Daoy (cell line): ENCODE measurements at regions not wholly inside any gene's neighbourhood (a gene's known extent, or its start where the extent isn't known, plus 50 kb on each side); places are given as distances from the start of the nearest gene placed in this dataset.

ENCODE experiments used
- DNase-seq: peaks from one replicate; pipeline ENCODE4 v3.0.0-alpha.2; 2015; ENCODE audit warnings: low read depth

DNA sequence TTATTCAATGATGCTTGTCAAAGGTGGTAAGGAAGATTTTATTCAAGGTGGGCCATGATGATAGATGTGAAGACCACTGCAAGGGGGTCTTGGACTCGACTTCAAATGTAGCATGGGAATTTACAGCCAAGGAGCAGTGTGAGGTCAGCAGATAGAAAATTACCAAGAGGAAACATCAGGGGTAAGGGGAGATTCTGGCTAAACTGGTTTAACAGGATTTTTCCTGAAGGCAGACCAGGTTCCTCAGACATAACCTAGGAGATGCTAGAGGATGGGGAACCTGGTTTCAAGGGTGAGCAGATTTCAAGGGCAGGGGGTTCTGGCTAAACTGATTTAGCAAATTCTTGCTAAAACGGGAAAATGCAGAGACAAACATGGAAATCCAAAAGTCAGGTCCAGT is 464.9 kb downstream of the TAFA4 start:
- no peak for DNase-seq

DNA sequence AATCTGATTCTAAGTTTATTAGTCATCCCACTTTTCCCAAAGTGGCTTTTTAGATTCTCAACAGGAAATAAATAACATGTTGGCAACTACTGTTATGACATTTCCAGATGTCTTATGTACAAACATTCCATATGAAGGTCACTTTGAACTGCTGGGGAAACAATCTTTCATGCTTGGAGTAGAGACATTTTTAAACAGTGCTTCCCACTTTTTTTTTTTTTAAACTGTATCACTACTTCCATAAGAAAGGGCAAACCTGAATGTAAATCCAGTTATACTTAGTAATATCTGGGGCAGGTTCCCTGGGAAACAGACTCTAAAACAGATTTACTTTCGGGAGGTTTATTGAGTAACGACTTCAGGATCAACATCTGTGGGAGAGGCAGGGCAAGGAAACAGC is 473.8 kb downstream of the TAFA4 start:
- no peak for DNase-seq

DNA sequence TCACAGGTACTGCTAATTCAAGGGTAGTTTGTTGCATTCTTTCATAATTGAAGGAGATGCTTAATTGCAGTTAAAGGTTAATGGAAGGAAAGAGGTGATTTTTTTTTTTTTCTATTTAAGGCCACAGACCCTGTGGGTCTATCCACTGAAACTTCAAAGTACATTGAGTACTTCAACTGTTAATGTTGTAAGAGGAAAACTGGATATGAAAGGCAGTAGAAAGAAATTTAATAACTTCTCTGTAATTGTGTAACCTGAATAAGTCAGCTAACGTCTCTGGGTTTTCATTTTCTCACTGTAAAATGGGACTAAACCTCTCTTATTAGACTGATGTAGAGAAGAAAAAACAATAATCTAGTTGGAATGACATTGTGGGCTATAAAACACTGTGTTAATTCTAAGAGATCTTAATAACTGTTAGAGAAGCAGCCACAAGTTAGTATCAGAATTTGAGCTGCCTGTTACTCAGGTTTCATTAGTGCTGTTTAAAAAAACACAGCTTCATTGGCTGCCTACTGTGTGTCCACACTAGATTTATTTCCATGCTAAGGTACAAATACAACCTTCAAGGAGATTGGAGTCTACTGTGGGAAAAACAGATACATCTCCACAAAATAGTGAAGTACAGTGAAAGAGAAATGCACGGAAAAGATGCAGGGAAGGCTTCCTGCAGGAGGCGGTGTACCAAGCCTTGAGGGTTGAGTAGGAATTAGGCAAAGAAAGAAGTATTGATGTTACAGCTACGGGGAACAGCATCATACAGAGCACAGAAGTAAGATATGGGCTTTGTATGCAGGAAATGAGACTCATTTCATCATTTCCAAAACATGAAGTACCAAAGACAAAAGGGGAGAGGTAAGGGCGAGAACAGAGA is 483.6 kb downstream of the TAFA4 start:
- no peak for DNase-seq

DNA sequence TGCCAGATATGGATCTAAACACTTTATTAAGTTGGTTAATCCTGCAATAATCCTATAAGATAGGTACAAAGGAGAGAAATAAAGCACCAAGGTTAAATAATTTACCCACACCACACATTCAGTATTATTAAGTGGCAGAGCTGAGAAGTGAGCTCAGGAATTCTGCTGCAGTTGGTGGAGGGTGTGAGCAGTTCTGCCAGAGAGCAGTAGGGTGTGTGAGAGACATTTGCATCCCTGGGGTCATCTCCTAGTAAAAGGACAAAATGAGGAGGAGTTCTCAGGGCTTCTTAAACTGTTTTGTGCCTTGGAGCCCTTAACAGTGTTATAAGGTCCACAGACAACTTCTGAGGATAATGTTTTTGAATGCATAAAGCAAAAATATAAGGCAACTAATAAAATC is 484.5 kb downstream of the TAFA4 start:
- DNase-seq = no peak

DNA sequence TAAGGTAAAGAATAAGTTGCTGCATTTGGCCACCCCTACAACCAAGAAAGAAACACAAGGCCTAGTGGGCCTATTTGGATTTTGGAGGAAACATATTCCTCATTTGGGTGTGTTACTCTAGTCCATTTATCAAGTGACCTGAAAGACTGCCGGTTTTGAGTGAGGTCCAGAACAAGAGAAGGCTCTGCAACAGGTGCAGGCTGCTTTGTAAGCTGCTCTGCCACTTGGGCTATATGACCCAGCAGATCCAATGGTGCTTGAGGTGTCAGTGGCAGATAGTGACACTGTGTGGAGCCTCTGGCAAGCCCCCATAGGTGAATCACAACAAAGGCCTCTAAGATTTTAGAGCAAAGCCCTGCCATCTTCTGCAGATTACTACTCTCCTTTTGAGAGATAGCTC is 491.3 kb downstream of the TAFA4 start:
- no peak for DNase-seq

DNA sequence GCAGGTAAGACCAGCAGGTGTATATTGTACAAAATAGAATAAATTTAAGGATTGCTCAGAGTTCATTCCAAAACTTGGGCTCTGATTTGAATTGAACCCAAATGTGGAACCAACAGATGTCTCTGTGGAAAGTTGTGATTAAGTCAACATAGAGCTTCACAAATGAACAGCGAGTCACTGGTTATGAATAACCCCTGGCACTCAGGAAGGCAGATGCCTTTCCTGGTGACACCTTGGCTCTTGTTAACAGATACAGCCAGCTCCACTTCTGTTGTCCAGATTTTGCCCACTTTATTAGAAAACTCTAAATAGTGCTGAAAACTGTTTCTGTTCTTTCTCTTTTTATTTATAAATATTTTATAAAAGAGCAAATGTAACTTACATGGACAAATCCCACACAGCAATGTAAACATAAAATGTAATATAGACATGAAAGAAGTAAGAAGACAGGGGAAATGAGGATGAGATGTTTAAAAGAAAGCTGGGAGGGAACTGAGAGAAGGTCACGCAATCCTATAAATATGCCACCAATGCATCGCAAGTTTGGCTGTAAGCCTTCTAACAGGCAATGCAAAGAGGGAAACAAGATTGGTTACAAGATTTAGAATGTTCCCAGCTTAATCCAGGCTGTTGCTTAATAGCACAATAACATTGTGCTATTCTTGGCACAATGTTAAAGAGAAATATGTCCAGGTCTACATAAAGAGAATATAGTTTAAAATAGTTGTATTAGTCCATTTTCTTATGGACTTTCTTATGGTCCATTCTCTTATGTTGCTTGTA is 495.5 kb downstream of the TAFA4 start:
- no peak for DNase-seq

DNA sequence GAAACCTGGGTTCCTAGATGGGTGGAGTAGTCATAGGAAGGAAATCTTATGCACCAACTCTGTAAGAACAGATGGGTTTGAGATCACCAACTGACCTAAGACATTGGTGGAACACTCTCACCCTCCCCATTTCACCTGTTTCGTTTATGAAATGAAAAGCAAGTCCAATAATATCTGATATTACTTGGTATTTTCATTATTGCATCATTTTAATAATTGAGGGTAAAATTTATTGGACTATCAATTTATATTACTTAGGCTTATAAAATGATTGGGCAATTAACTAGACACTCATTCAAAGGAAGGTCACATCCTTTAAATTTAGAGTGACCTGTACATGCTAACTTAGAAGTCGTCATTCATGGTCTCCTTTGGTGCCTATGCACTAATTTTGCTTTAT is 503.9 kb downstream of the TAFA4 start:
- no peak for DNase-seq

DNA sequence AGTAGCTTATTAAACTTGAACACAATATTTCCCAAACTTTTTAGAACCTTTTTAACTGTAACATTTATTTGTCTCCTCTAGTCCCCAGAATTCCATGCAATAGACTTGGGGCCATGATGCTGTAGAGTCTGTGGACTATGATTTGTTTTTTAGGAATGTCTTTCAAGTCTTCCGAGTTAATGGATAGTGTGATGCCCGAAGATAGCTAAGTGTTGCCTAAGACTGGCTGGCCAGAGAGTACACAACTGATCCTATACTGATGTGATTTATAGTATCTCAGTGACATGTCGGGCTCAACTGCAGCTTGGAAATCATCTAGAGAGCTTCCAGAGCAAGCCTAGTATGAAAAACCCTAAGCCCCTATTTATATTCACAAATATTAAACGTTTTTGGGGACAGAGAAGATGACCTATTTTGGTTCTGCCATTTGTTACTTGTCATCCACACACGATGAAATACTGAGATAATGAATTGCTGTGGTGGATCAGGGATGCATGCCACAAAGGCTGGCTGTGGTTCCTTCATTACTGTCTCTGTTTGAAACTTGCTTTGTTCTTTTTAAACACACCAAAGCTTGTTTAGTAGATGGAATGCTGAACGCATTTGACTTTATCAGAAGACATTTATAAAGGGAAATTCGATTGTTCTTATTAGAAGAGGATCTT is 507.4 kb downstream of the TAFA4 start:
- no peak for DNase-seq

DNA sequence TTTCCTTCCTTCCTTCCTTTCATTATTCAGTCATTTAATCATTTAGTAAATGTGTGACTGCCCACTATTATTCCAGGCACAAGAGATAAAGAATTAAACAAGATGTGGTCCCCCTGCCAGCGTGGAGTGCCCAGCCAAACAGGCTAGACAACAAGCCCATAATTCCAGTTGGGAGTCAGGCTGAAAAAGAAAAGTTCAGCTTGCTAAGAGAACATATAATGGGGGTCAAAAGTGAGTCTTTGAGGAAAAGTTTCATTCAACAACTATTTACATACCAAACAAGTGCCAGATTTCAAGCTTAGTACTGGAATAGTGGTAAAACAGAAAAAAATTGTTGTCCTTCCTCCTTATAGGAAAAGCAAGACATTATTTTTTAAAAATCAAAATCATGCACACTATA is 523.7 kb downstream of the TAFA4 start:
- no peak for DNase-seq

DNA sequence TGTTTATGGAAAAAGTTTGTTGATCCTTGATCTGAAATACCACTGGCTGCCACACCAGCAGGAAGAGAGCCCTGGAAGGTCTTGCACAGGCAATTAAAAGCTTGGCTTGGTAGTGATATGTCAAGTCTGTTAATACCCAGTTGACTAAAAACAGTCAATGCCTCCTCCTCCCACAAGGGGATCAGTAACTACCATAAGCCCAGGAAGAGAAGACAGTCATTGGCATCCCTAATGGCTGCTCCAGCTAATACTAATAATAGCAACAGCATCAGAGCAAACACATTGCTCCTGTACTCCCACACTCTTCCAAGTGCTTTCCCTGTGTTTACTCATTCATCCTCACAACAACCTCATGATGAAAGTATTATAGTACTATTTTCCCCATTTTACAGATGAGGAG is 528.6 kb downstream of the TAFA4 start:
- no peak for DNase-seq

DNA sequence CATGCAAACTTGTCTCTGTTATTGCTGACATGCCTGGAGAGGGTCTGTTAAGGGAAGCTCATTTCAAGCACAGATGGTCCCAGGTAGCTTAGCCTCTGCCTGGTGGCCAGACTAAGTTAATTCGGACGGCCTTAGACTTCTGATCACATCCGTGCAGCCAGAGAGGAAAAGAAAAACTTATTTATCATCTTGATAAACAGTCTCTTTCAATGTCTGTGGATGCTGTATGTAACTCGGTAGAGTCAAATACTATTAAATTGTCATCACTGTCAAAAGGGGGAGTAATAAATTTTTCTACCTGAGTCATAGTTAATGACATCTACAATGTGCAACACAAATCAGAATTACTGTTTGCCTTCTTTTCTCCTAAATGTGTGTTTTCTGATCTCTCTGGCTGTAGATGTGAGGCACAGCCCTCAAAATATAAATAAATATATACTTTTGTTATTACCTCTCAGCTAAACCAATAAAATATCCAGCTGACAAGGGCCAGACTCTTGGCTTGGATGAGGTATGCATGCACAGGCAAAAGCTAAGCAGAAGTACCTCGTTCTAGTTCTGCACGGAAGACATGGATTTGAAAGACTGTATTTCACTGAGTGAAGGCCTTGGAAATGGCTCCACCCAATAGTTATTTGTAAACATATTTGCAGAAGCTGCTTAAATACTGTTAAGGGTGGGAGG is 530.0 kb downstream of the TAFA4 start:
- DNase-seq = no peak

DNA sequence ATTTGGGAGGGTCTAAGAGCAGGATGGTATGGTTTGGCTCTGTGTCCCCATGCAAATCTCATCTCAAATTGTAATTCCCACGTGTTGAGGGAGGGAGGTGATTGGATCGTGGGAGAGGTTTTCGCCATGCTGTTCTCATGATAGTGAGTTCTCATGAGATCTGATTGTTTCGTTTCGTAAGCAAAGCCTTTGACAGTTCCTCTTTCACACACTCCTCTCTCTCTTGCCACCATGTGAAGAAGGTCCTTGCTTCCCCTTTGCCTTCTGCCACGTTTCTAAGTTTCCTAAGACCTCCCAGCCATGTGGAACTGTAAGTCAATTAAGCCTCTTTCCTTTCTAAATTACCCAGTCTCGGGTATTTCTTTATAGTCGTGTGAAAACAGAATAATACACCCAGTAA is 553.7 kb downstream of the TAFA4 start:
- DNase-seq = no peak

DNA sequence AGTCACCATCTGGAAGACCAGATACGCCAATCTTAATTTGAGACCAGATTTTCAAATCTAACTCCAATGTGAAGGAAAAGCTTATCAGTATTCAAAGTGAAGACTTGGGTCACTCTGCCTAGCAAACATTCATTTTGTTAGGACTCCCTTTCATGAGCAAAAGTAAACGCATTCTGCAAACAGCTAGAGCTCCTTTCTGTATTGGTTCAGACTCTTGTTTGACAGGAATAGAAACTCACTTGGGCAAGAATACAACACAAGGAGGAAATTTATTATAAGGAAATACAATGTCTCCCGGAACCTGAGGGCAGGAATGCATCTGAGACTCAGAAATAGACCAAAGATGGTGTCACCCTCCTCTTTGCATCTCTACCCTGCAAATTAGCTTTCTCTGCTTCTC is 558.6 kb downstream of the TAFA4 start:
- no peak for DNase-seq

DNA sequence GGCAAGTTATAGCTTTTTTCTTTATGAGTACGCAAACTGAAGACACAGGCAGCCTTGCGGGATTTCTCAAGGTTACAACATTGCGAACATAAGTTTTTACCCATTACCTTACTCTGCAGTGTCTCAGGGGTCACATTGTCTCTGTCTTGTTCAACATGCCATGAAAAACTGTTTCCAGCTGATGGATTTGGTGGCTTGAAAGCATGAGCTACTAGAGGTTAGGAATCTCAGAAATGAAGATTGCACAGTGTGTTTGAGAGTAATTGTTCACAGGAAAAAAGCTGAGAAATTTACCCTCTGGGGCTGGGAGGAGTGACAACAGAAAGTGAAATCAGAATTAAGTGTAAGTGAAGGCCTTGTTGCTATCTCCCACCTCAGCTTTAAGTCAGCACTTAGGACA is 568.6 kb downstream of the TAFA4 start:
- no peak for DNase-seq

DNA sequence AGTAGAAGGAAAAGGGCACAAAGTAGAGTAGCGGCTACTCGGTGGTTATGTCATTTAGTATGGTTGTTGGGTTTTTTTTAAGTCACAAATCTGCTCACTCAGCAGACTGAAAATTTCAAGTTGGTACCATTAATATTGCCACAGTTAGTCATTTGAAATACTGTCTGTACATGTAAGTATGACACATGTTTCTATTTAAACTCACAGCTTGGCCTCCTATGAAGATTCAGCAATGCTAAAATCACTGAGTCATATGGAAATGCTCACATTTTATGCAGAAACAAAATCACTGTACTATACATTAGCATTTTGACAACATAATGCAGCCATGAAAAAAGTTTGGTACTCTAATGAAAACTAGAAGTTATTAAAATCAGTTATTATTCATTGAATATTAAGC is 571.9 kb downstream of the TAFA4 start:
- DNase-seq = no peak

DNA sequence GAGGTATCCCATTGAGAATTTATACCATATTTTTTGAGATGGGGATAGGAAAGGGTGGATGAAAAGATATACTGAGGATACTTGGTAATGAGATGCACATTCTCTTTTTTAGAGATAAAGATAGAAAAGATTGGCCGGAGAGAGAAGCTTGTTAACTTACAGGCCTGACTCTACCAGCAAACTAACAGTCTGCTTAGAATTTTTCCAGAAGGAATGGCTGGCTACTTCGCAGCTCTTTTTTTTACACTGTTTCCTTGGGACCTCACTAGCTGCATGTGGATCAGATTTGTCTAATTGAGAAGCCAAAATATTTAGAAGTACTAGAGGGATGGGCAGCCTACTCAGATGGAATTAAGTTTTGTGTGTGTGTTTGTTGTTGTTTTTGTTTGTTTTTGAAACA is 586.6 kb downstream of the TAFA4 start:
- no peak for DNase-seq

DNA sequence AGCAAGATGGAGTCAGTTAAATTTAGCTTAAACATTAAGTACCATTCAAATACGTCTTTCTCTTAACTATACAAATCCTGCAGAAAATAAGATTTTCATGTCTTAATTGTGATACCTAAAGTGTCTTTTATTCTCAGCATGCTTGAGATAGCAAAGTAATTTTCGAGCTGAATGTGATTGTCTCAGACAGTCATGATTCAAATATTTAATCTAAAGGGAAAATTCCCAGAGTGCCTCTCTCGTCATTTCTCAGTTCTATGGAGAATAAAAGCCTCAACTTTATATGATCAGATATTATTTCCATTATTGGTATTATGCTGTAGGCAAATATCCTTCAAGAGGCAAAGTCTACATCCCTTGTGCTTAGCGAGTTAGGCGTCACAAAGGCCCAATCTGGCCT is 589.9 kb downstream of the TAFA4 start:
- no peak for DNase-seq

DNA sequence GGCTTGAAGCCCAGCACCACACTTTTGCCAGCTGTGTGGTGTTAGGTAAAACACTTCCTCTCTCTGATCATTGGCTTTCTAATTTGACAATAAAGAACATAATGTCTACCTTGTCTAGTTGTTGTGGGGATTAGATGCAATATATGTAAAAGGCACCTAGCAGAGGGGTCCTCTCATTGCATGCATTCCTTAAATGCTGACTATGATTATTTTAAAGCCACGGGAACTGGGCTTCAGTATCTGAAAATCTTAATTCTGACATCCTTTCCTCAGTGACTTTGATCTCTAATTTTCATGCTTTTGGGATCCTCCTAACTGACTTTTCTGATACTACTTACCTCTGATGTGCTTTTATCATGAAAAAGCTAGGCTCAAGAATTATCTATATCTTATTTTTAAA is 596.3 kb downstream of the TAFA4 start:
- DNase-seq = no peak

DNA sequence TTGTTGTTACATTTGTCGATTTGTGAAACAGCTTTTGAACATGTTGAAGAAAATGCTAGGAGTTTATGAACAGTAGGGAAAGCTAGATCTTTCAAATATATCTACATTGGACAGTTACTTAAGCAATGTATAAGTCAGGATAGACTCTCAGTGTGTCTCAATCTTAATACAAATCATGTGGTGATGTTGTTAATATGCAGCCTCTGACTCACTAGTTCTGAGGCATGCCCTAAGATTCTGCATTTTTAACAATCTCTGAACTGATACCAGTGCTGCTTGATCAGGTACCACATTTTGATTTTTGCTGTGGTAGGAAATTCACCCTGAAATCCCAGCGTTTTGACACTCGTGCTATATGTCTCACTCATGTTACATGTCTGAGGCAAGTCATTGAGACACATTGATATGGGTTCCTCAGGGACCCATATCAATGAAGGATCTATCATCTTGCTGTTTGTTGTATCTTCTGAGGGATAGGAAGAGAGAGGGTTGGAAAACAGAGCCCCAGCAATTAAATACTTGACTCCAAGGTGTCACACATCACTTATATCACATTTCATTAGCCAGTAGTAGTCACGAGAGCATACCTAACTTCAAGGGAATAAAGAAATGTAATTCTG is 597.9 kb downstream of the TAFA4 start:
- DNase-seq = no peak

DNA sequence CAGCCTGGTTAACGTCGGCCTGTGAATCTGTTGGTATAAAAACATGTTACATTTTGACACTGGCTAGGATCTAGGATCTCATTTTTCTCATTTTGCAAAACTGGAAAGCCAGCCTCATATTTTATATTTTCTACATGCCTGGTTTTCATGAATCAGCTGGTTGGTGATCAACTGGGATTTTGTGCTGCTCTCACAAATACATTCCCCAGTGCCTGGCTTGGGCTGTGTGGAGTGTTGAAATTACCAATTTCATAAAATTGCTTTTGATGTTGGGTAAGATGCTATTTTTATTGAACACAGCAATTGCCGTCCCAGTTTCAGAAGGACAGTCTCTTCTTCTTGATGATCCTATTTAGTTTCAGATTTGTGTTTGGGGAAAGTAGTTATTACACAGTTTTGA is 604.3 kb downstream of the TAFA4 start:
- DNase-seq = no peak

DNA sequence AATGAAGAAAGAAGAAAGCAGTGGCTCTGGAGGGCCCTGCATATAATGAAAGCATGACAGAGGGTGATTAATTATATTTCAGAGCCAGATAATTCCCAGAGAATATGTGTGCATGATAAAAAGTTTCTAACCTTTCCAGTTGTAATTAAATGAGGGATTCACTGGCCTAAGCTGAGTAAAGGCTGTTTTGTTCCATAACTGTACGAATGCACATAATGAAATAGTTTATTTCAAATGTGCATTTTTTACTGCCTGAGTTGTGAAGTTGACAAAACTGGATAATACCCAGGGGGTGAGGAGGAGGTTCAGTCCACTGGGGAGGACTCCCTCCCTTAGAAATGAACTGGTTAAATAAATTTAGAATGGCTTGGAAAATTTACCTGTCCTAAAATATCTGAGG is 616.4 kb downstream of the TAFA4 start:
- DNase-seq = no peak

DNA sequence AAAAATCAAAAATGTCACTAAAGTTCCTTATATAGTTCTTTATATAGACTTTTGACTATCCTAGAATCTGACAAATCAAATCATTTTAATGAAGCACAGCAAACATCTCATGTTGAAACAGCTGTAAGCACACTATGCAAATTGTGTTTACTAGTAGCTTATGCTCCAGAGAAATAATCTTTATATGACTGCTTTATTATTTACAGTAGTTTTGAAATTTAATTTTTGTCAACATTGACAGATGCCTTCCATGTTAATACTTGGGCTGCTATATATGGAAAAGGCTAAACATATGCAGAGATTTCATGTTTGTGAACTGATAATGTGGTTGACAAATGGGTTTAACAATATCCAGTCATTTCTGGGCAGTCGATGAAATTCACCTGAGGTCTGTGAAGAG is 616.8 kb downstream of the TAFA4 start:
- DNase-seq = no peak
